Uterus (tissue), 2 donors: ENCODE measurements at regions not wholly inside any gene's neighbourhood (a gene's known extent, or its start where the extent isn't known, plus 50 kb on each side); places are given as distances from the start of the nearest gene placed in this dataset.

Source experiments
- POLR2A ChIP-seq, 2 donors: fragments of 450-650 bp; IDR thresholded peaks; one replicate each; pipeline ENCODE4 v1.6.1; 2016; ENCODE audit warnings: antibody characterized with exemption in 2 of 2, mild to moderate bottlenecking in 1 of 2, moderate library complexity in 1 of 2
- TF ChIP-seq, protein P1 (sequence below), 4 experiments: fragments of 200-600 bp in 2 of 4; fragments of 450-650 bp in 2 of 4; sonication (generic) in 2 of 4; IDR thresholded peaks; one replicate each; pipeline ENCODE4 v1.5.1; 2016 to 2019; ENCODE audit warnings: antibody characterized with exemption in 4 of 4, mild to moderate bottlenecking in 2 of 4, moderate library complexity in 1 of 4

DNA sequence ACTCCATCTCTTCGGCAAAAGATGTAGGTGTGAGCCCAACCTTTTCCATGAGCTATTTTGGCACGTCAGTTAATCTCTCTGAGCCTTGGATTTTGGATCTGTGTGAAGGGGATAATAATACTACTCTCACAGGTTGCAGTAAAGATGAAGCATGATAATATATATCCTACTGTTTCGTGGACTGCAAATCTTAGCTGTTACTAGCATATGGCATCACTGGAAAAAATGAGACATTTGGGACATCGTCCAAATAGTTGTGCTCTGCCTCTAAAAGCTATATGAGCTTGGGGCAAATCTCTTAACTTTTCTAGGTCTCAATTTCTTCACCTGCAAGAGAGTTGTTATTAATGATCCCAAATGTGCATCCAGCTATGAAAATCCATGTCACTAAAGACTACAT is 147.4 kb upstream of the ZRANB2 start:
- TF ChIP-seq, protein P1, sequence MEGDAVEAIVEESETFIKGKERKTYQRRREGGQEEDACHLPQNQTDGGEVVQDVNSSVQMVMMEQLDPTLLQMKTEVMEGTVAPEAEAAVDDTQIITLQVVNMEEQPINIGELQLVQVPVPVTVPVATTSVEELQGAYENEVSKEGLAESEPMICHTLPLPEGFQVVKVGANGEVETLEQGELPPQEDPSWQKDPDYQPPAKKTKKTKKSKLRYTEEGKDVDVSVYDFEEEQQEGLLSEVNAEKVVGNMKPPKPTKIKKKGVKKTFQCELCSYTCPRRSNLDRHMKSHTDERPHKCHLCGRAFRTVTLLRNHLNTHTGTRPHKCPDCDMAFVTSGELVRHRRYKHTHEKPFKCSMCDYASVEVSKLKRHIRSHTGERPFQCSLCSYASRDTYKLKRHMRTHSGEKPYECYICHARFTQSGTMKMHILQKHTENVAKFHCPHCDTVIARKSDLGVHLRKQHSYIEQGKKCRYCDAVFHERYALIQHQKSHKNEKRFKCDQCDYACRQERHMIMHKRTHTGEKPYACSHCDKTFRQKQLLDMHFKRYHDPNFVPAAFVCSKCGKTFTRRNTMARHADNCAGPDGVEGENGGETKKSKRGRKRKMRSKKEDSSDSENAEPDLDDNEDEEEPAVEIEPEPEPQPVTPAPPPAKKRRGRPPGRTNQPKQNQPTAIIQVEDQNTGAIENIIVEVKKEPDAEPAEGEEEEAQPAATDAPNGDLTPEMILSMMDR (IDR thresholded peaks at IDR 0.05): no peak
- TF ChIP-seq POLR2A (IDR thresholded peaks at IDR 0.05): no peak
